Neuronal stem cell (in vitro differentiated cells): ENCODE measurements at regions not wholly inside any gene's neighbourhood (a gene's known extent, or its start where the extent isn't known, plus 50 kb on each side); places are given as distances from the start of the nearest gene placed in this dataset.

ENCODE experiments used
- DNase-seq: peaks from one replicate; pipeline ENCODE4 v3.0.0-alpha.2; 2013; ENCODE audit warnings: low spot score
- H2AFZ ChIP-seq: one replicate; pipeline ENCODE4 v1.6.1; 2013; ENCODE audit warnings: mild to moderate bottlenecking, low read length, inconsistent platforms
- H2AK5ac ChIP-seq: 2 replicates; pipeline ENCODE4 v1.6.1; 2013; ENCODE audit warnings: low read depth, mild to moderate bottlenecking, inconsistent platforms, low read length, moderate library complexity, mixed read lengths
- H2BK120ac ChIP-seq: 2 replicates; pipeline ENCODE4 v1.6.1; 2013; ENCODE audit warnings: low read depth, mild to moderate bottlenecking, inconsistent platforms, low read length, moderate library complexity, mixed read lengths
- H2BK12ac ChIP-seq: one replicate; pipeline ENCODE4 v1.6.1; 2013; ENCODE audit warnings: low read length, inconsistent platforms
- H2BK15ac ChIP-seq: 2 replicates; pipeline ENCODE4 v1.6.1; 2013; ENCODE audit warnings: mild to moderate bottlenecking, low read length, inconsistent platforms, mixed read lengths
- H2BK5ac ChIP-seq: one replicate; pipeline ENCODE4 v1.6.1; 2013; ENCODE audit warnings: inconsistent platforms, mild to moderate bottlenecking, low read length, moderate library complexity
- H3K14ac ChIP-seq: one replicate; pipeline ENCODE4 v1.6.1; 2013; ENCODE audit warnings: low read length, inconsistent platforms
- H3K18ac ChIP-seq: 2 replicates; pipeline ENCODE4 v1.6.1; 2013; ENCODE audit warnings: low read length, inconsistent platforms
- H3K23ac ChIP-seq: 2 replicates; pipeline ENCODE4 v1.6.1; 2013; ENCODE audit warnings: low read depth, mild to moderate bottlenecking, mixed read lengths, low read length, inconsistent platforms; ENCODE audit not compliant: poor library complexity
- H3K27ac ChIP-seq: replicated peaks from 3 replicates; pipeline ENCODE4 v1.5.1; 2013; ENCODE audit warnings: low read length, inconsistent platforms
- H3K27me3 ChIP-seq, 3 experiments: 2 replicates each; pipeline ENCODE4 v1.6.1; 2013; ENCODE audit warnings: low read length in 3 of 3, mild to moderate bottlenecking in 2 of 3, inconsistent platforms in 1 of 3, low read depth in 1 of 3, mixed read lengths in 1 of 3, moderate library complexity in 1 of 3; ENCODE audit not compliant: control insufficient read depth in 3 of 3, insufficient read depth in 3 of 3
- H3K36me3 ChIP-seq, 2 donors: replicated peaks in 1 of 2; 2 replicates each; pipeline ENCODE4 v1.6.1; 2013; ENCODE audit warnings: low read length in 2 of 2; ENCODE audit not compliant: control insufficient read depth in 2 of 2, insufficient read depth in 2 of 2
- H3K4ac ChIP-seq: 2 replicates; pipeline ENCODE4 v1.6.1; 2013; ENCODE audit warnings: inconsistent platforms, mild to moderate bottlenecking, low read length, moderate library complexity
- H3K4me1 ChIP-seq, 2 donors: 1 replicate in 1 of 2; 2 replicates in 1 of 2; pipeline ENCODE4 v1.6.1; 2013; ENCODE audit warnings: low read length in 2 of 2, low read depth in 1 of 2; ENCODE audit not compliant: control insufficient read depth in 2 of 2, insufficient read depth in 1 of 2
- H3K4me2 ChIP-seq: one replicate; pipeline ENCODE4 v1.6.1; 2013; ENCODE audit warnings: mild to moderate bottlenecking, low read length, inconsistent platforms; ENCODE audit not compliant: insufficient read depth, poor library complexity, severe bottlenecking
- H3K4me3 ChIP-seq, 2 donors: 2 replicates each; pipeline ENCODE4 v1.5.1; 2013; ENCODE audit warnings: low read length in 2 of 2, mild to moderate bottlenecking in 2 of 2, inconsistent platforms in 1 of 2, moderate library complexity in 1 of 2
- H3K79me1 ChIP-seq: one replicate; pipeline ENCODE4 v1.6.1; 2013; ENCODE audit warnings: low read depth, mild to moderate bottlenecking, inconsistent platforms, low read length, moderate library complexity
- H3K9ac ChIP-seq: one replicate; pipeline ENCODE4 v1.6.1; 2013; ENCODE audit warnings: mild to moderate bottlenecking, low read depth, low read length, inconsistent platforms; ENCODE audit not compliant: poor library complexity
- H3K9me3 ChIP-seq, 2 donors: replicated peaks in 1 of 2; 2 replicates each; pipeline versions ENCODE3 to v1.6.1; 2013; ENCODE audit warnings: low read length in 2 of 2, mild to moderate bottlenecking in 2 of 2, inconsistent platforms in 1 of 2, low read depth in 1 of 2, mixed read lengths in 1 of 2, moderate library complexity in 1 of 2; ENCODE audit not compliant: control insufficient read depth in 2 of 2, insufficient read depth in 1 of 2
- H4K8ac ChIP-seq: one replicate; pipeline ENCODE4 v1.6.1; 2013; ENCODE audit warnings: low read depth, mild to moderate bottlenecking, inconsistent platforms, low read length, moderate library complexity
- H4K91ac ChIP-seq: one replicate; pipeline ENCODE4 v1.6.1; 2013; ENCODE audit warnings: low read length, low read depth, mild to moderate bottlenecking, inconsistent platforms; ENCODE audit not compliant: poor library complexity
- WGBS, 2 donors: extraction: QIAGEN DNeasy Blood & Tissue Kit; methylation state at CpG; one replicate each; pipeline ENCODE4 v1.1.7; 2013; ENCODE audit warnings: missing lambda C conversion rate in 2 of 2, mixed read lengths in 1 of 2; ENCODE audit not compliant: insufficient read length in 2 of 2, insufficient replicate concordance in 1 of 2; ENCODE audit errors: extremely low coverage in 2 of 2; 5-methylcytosine and 5-hydroxymethylcytosine counted together

DNA sequence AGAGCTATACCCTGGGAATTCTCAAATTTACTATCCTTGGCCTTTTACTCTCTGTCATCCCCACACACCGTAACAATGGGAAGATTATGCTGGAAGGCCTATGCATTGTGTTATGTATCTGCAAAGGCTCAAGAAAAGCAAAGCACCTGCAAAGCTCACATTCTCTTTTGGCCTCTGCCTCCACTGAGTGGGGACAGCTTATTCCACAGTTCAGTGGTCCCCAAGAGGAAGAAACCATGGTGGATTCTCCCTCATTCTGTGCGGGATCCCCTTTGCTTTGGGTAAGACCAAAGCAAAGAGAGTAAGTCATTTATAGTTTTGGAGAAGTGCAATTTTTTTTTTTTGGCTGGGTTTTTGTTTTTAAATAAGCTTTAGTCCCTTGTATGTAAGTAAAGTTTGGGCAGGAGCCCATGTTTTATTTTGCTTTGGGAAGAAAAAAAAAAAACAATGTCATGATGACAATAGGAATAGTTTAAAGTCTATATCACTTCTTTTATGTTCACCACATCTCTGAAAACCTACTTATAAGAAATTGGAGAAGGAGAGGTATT is 530.6 kb downstream of the FGF9 start:
- Histone ChIP-seq H3K4me1 (no peaks in the 10 kb centered on the region), H2AFZ (no peak overlapping the region), H3K27me3 (no peaks in the 10 kb centered on the region), H3K18ac (no peak overlapping the region), H3K4me2 (no peak overlapping the region), H2BK5ac (no peak overlapping the region), H3K9ac (no peak overlapping the region), H3K23ac (no peak overlapping the region), H3K4me3 (no peak overlapping the region), H3K36me3 (no peaks in the 10 kb centered on the region), H2BK15ac (no peak overlapping the region), H3K27ac (no peak overlapping the region), H2BK120ac (no peak overlapping the region), H3K9me3 (no peaks in the 10 kb centered on the region), H4K91ac (no peak overlapping the region), H2BK12ac (no peak overlapping the region), H2AK5ac (no peak overlapping the region), H4K8ac (no peak overlapping the region), H3K4ac (no peak overlapping the region), H3K79me1 (no peaks in the 10 kb centered on the region), H3K14ac (no peak overlapping the region)
- WGBS, 2 donors: no CpG with 5 or more reads among the region's 2 CpGs
- DNase-seq: no peak

DNA sequence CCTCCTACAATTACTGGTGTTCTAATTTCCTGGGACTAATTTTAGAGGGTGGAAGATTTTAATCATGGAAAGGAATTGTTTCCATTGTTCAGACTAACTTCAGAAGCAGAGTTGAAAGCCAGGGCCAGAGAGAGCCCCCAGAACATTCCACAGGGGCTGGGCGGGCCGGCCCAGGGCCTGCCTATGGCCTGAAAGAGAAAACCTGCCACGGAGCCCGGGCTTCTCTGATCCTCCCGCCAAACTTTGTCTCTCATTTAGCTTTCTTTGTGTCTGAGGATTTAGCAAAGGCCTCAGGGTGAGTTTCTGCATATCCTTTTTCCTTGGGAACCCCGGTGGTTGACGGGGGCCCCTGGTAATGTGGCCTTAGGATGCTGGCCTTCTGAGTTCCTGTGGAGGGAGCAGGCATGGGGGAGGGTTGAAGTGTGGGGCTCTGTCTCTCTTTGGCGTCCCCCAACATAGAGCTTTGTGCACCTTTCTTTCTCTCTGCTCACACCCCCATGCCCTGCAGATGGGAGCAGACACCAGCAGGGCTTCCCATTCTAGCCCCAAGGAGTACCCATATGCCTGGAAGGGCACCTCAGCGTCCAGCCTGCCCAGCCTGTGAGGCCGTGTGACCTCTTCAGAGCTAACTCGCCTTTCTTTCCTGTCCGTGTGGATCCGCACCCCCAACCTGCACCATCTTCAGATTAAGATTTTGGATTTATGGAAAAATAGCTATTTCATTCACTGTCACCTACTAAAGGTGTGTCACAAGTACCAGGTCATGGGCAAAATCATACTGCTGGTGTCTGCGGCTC is 539.5 kb downstream of the FGF9 start:
- Histone ChIP-seq H4K8ac (no peak overlapping the region), H3K36me3 (no peaks in the 10 kb centered on the region), H3K4me3 (no peak overlapping the region), H2BK15ac (no peak overlapping the region), H3K23ac (no peak overlapping the region), H3K27me3 (no peaks in the 10 kb centered on the region), H3K4ac (no peak overlapping the region), H3K27ac (no peak overlapping the region), H3K9me3 (no peaks in the 10 kb centered on the region), H2BK120ac (no peak overlapping the region), H3K14ac (no peak overlapping the region), H2BK12ac (no peak overlapping the region), H3K79me1 (no peaks in the 10 kb centered on the region), H3K18ac (peak overlapping the region; percentile 66), H3K4me1 (peaks cover 0 to 2% of the 10 kb centered on the region in 2 donors), H2AK5ac (no peak overlapping the region), H3K9ac (no peak overlapping the region), H3K4me2 (no peak overlapping the region), H2AFZ (no peak overlapping the region), H4K91ac (no peak overlapping the region), H2BK5ac (no peak overlapping the region)
- no peak for DNase-seq
- WGBS, 2 donors: no CpG with 5 or more reads among the region's 14 CpGs

DNA sequence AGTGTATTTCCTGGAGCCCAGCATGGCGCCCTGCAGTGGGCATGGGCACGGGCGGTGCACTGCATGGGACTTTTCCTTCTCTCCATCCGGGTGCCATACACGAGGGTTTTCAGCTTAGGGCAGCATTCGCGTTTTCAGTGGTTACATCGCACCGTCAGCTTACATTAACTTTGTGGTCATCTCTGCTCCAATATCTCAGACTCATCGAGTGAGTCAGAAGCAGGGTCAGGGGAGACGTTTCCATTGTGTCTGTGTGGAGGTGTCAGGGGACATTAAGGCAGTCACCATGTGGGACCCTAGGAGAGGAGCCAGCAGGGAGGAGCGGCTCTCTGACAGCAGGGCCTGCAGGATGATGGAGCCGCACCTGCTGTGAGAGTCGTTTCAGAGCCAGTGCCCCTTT is 541.0 kb downstream of the FGF9 start:
- Histone ChIP-seq H3K18ac (no peak overlapping the region), H3K4me1 (peaks cover 0 to 2% of the 10 kb centered on the region in 2 donors), H3K36me3 (no peaks in the 10 kb centered on the region), H4K91ac (no peak overlapping the region), H3K23ac (no peak overlapping the region), H3K14ac (no peak overlapping the region), H2AFZ (no peak overlapping the region), H2BK120ac (no peak overlapping the region), H3K27me3 (peaks cover 0 to 3% (median 0%) of the 10 kb centered on the region in 3 experiments), H2BK12ac (no peak overlapping the region), H3K79me1 (no peaks in the 10 kb centered on the region), H4K8ac (no peak overlapping the region), H3K27ac (no peak overlapping the region), H3K4me2 (no peak overlapping the region), H3K9me3 (no peaks in the 10 kb centered on the region), H3K4me3 (no peak overlapping the region), H2BK5ac (no peak overlapping the region), H2AK5ac (no peak overlapping the region), H2BK15ac (no peak overlapping the region), H3K9ac (no peak overlapping the region), H3K4ac (no peak overlapping the region)
- DNase-seq: no peak
- WGBS, 2 donors: no CpG with 5 or more reads among the region's 14 CpGs

DNA sequence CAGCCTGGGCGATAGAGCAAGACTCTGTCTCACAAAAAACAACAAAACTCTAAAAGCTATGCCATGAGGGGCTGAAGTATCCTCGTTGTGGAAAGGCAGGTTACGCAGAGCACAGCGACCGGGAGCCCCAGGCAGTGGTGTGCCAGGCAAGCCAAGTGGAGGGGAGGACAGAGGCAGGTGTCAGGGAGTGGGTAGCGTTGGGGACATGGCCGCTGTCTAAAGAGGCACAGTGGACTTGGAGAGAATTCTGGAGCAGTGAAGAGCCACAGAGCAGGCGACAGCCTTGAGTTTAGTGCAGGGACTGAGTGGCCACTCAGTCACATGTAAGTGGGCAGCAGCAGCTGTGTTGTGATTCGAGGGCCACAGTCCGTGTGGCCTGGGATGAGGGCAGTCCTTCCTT is 541.7 kb downstream of the FGF9 start:
- no peak overlapping the region for H2BK5ac ChIP-seq
- peak overlapping the region; percentile 76 for H3K14ac ChIP-seq
- no peak overlapping the region for H2BK120ac ChIP-seq
- no peak overlapping the region for H3K4me3 ChIP-seq
- H3K27ac ChIP-seq: no peak overlapping the region
- no peak overlapping the region for H4K91ac ChIP-seq
- H3K79me1 ChIP-seq: no peaks in the 10 kb centered on the region
- no peaks in the 10 kb centered on the region for H3K9me3 ChIP-seq
- no peak overlapping the region for H3K9ac ChIP-seq
- no peak overlapping the region for H4K8ac ChIP-seq
- peak overlapping the region; percentile 93 for H2AK5ac ChIP-seq
- H3K27me3 ChIP-seq: peaks cover 0 to 4% (median 0%) of the 10 kb centered on the region in 3 experiments
- DNase-seq: no peak
- H2AFZ ChIP-seq: no peak overlapping the region
- WGBS, 2 donors: no CpG with 5 or more reads among the region's 10 CpGs
- H2BK12ac ChIP-seq: no peak overlapping the region
- no peak overlapping the region for H3K4ac ChIP-seq
- H3K36me3 ChIP-seq: no peaks in the 10 kb centered on the region
- no peak overlapping the region for H2BK15ac ChIP-seq
- peak overlapping the region; percentile 8 for H3K23ac ChIP-seq
- peaks cover 0 to 2% of the 10 kb centered on the region in 2 donors for H3K4me1 ChIP-seq
- peak overlapping the region; percentile 61 for H3K18ac ChIP-seq
- H3K4me2 ChIP-seq: no peak overlapping the region
